GM21381 (cell line): ENCODE measurements at regions not wholly inside any gene's neighbourhood (a gene's known extent, or its start where the extent isn't known, plus 50 kb on each side); places are given as distances from the start of the nearest gene placed in this dataset.

Experiments used
- ATAC-seq: cut with Tn5 transposase; IDR thresholded peaks from one replicate; pipeline ENCODE4 v1.9.1; 2021; ENCODE audit warnings: mild to moderate bottlenecking, moderate library complexity; ENCODE audit not compliant: unreplicated experiment

GRCh38 chr2:9106338-9107167, 100.1 kb upstream of the ASAP2 start:
- no peak for ATAC-seq

DNA sequence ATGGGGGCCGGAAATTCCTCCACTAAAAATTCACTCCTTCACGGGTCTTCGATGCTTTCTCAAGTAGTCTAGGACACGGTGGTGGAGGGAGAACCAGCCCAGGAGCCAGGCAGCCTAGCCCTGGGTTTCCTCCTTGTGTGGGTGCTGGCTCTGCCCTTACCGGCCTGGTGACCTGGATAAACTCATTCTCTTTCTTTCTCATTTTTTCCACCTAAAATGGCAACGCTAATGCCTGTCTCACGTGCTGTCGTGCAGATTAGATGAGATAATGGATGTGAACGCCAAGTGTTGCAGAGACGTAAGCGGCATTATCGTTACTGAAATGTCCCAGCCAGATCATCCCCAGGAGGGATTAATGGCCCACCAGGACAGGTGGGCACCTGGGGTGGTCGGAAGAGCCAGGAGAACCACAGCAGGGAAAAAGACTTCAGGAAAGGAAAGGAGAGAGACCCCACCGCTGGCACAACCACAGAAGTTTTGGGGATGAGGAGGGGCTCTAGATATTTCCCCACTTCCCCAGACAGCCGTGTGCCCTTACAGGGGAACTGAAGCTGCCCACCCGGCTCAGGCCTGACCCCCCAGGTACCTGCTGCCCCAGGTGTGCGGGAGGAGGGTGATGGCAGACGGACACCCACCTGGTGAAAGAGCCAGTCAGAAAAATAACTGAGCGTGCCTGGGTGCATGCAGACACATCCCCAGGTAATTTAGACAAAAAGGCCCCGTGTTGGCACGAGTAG, 100.8 kb upstream of the ASAP2 start:
- no peak for ATAC-seq

- no peak for ATAC-seq
These were observed 100.3 kb upstream of the MBOAT2 start for GRCh38 chr2:9103663-9104277.

GRCh38 chr2:9102861-9103662, 99.6 kb upstream of the MBOAT2 start:
- no peak for ATAC-seq

- no peak for ATAC-seq
These were observed 98.4 kb upstream of the MBOAT2 start for GRCh38 chr2:9101763-9102425.

DNA sequence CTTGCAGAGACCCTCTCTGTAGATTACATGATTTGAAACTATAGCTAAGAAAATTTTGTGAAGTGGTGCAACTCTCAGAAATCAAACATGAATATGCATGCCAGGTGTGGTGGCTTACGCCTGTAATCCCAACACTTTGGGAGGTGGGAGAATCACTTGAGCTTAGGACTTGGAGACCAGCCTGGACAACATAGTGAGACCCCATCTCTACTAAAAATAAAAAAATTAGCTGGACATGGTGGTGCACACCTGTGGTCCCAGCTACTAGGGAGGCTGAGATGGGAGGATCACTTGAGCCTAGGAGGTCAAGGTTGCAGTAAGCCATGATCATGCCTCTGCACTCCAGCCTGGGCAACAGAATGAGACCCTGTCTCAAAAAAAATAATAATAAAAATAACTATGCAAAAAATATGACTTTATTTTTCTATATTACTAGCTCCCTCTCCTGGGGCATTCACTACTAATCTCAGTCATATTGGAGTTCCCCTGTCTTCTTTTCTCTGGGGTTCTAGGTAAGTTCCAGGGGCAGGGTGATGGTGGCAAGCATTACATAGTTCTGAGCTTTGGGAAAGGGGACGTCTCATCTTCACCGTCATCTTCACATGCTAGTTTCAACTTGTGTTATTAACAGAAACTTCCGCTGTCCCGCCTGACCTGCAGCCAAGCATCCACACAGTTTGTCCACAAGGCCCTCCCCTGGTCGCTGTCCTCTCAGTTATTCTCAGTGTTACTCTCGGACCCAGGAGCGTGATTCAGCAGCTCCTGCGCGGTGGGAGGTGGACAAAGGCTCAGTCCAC, 96.8 kb upstream of the MBOAT2 start:
- peak; percentile 47 for ATAC-seq

DNA sequence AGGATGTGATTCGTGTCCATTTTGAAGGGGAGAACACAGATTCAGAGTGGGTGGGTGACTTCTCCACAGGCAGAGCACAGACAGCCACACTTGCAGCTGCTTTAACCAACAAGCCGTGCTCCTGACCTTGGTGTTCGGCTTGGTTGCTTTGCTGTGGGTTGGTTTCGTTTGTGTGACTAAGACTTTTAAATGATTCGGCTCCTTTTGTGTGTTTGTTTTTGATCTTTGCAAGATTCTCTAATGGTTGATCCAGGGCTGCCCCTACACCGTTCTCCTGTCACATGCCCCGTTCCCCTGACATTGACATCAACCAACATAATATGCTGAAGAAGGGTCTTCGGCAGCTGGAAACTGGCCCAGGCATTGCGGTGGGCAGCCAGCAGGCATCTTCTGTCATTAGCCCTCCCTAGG, 95.9 kb upstream of the MBOAT2 start:
- no peak for ATAC-seq

DNA sequence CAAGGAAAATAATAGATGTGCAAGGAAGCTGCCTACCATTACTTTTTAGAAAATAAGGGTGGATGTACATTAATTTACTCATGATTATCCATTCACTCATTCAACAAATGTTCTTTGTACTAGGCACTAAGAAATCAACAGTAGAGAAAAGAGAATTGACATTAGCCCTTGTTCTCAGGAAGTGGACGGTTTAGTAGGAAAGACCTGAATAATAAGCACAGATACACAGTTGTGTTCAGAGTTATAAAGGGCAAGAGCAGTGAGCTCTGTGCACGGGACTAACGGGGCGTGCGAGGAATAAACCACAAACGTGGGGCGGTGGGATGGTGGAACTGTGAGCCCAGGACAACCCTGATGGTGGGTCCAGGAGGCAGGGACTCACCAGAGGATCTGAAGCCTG, 94.4 kb upstream of the MBOAT2 start:
- ATAC-seq = no peak

- no peak for ATAC-seq
These were observed 93.8 kb upstream of the MBOAT2 start for GRCh38 chr2:9097239-9097638.

- ATAC-seq = no peak
These were observed 93.3 kb upstream of the MBOAT2 start for GRCh38 chr2:9096761-9097160.

DNA sequence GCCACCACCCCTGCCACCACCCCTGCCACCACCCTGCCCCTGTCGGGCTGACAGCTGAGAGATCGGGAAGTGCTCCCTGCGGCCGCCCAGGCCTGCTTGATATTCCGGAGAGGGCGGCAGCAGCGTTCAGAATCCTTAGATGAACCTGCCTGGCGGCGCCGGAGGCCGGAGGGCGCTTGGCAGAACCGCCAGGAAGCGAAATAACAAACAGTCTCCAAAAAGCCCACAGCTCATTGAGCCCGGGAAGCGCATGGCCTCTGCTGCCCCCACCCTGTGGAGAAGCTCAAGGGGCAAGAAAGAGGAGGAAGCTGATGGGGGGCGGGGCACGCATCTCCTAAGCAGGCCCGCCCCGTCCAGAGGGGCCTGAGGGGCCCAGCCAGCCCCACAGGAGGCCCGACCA, 92.2 kb upstream of the MBOAT2 start:
- ATAC-seq = no peak

GRCh38 chr2:9095226-9095625, 91.7 kb upstream of the MBOAT2 start:
- ATAC-seq = no peak

- ATAC-seq = no peak
These were observed 90.6 kb upstream of the MBOAT2 start for GRCh38 chr2:9094117-9094516.

- no peak for ATAC-seq
These were observed 89.8 kb upstream of the MBOAT2 start for GRCh38 chr2:9093324-9093723.

DNA sequence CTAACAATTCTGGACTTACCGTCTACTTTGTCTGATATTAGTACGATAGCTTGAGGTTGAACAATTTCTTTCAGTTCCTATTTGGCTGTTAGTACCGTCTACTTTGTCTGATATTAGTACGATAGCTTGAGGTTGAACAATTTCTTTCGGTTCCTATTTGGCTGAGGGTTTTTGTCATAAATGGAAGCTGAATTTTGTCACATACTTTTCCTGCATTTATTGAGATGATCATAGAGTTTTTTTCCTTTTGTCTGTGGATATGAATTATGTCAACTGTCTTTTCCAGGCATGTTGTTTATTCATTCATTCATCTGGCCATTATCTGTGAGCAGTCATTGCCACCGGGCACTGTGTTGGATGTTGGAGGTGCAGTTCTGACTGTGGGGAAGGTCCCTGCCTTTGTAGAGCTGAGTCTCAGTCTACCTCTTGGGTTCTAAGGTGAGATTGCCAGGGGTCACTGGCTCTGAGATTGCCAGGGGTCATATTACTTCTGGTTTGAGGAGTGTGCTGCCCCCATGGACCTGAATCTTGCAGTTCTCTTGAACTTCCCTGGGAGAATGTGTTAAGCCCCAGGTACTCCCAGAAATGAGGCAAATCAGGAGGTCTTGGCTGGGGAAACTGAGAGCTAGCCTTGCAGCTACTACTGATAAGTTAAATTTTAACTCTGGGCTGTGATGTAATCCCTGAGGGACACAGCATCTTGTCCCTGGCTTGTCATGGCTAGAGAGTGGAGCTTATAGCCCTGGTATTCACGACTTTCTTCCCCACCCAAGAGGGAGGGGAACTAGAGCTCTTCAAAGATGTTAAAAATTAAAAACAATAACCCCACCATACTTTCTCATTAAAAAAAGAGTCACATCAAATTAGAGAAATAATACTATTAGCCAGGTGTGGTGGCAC, 89.1 kb upstream of the MBOAT2 start:
- ATAC-seq = peak; percentile 83

GRCh38 chr2:9091811-9092210, 88.3 kb upstream of the MBOAT2 start:
- no peak for ATAC-seq

DNA sequence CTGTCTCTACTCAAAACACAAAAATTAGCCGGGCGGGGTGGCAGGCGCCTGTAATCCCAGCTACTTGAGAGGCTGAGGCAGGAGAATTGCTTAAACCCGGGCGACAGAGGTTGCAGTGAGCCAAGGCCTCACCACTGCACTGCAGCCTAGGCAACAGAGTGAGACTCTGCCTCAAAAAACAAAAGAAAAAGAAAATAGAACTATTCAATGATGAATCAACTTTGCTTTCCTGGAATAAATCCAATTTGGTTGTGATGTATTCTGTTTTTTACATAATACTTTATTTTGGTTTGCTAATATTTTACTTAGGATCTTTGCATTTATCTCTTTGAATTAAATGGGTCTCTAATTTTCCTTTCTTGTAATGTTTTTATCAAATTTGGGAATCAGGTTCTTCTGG, 86.3 kb upstream of the MBOAT2 start:
- ATAC-seq = no peak

DNA sequence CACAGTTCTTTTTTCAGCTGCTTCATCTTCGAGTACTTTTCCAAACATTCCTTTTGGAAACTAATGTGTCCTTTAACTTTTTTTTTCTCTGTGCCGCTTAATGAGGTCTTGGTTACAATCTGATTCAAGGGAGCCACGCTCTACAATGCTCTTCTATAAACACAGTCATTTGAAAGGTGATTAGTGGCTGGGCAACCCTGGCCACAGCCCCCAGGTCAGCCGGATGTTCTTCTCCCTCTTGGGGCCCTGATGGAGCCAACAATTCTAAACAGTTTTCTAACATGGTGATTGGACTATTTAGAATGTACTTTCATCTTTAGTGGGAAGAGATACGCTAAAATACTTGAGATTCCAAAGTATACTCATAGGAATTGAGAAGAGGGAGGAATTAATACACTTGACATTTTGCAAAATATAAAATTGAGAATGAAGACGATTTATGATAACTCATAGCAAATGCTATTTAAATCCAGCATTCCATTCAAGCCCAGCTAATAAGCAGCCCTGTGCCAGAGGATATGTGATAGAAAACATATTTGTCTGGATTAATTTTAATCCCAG, 83.7 kb upstream of the MBOAT2 start:
- no peak for ATAC-seq
